ENCODE measurements at regions not wholly inside any gene's neighbourhood (a gene's known extent, or its start where the extent isn't known, plus 50 kb on each side); places are given as distances from the start of the nearest gene placed in this dataset.
A peak's percentile ranks its signal among the peaks of the same experiment; 100 is the strongest.

DNA sequence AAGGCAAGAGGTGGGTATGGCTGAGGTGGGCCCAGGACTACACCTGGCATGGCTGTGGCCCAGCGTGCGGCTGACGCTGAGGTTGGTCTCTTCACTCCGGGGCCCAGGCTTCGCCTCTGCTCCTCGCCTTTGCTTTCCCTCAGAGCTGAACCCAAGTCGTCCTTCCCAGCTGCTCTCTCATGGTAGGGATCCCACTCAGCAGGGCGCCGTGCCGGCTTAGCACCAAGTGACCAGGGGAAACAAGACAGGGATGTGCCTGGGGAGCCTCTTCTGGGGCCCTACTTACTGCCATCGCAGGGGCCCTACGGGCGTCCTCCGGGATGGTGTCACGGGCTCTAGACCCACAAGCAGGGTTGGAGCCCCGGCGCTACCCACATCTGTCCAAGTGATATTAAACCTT is 138.1 kb upstream of the ALKAL2 start:
- DNase-seq (no peak), ATAC-seq (no peak)

DNA sequence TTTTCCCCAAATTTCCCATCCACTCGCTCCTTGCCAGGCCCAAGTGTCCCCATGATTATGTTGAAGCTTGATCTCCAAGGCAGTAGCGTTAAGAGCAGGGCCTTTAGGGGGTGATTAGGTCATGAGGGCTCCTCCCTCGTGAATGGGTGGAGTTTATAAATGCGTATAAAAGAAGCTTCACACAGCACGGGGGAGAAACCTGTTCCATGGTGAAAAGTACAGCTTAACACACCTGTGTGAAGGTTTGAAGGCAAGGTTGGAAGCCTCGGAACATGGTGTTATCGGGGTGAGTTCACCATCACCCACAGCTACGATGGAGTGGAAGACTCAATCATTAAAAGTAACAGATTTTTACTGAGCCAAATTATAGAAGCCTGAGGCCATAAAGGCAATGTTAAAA is 137.4 kb upstream of the ALKAL2 start:
- DNase-seq (no peak), ATAC-seq (no peak)

DNA sequence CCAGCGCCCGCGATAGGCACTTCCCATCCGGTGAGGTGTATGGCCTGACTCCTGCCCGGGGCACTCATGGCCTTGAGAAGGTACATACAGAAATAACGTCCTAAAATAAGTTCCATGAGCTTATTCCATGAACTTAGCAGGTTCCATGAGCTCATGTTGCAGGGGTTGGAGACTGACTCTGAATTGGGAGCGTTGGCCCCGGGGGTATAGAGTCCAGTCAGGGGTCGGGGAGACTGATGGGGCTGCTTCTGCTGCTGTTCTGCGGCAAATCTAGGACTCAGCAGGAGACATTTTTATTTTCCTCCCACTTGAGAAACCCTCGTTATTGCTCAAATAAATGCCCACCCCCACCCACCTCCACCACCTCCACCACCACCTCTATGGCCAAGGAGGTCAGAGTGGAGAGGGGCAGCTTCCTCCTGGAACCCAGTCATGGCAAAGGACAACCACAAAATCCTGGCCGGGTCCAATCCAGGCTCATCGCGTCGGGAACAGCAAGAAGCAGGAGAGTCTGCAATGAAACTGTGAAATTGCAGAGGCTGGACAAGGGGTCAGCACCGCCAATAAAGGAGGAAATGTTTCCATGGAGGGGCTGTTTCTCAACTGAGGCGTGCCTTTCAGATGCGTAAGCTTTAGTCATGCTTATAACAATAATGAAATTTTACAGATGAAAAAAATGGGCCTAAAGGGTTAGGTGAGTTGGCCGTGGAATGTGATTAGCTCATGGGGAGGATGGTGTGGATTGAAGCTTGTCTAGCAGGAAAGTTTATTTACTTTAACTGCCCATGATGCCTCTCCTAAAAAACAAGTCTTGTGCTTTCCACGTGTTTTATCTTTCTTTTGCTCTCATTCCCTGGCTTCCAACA is 136.6 kb upstream of the ALKAL2 start:
- ATAC-seq (no peak), DNase-seq (no peak)

DNA sequence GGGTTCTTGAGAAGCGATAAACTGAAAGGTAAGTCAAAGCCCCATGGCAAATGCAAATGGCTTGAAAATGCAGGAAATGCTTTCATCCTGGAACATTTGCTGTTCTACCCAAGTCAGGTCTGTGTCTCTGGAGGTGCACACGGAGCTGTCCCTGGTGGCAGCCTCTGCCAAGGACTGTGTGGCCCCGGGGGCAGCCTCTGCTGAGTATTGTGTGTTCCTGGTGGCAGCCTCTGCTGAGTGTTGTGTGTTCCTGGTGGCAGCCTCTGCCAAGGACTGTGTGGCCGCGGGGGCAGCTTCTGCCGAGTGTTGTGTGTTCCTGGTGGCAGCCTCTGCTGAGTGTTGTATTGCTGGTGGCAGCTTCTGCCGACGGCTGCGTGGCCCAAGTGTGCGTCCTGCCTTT is 135.6 kb upstream of the ALKAL2 start:
- ATAC-seq (no peak), DNase-seq (no peak)

DNA sequence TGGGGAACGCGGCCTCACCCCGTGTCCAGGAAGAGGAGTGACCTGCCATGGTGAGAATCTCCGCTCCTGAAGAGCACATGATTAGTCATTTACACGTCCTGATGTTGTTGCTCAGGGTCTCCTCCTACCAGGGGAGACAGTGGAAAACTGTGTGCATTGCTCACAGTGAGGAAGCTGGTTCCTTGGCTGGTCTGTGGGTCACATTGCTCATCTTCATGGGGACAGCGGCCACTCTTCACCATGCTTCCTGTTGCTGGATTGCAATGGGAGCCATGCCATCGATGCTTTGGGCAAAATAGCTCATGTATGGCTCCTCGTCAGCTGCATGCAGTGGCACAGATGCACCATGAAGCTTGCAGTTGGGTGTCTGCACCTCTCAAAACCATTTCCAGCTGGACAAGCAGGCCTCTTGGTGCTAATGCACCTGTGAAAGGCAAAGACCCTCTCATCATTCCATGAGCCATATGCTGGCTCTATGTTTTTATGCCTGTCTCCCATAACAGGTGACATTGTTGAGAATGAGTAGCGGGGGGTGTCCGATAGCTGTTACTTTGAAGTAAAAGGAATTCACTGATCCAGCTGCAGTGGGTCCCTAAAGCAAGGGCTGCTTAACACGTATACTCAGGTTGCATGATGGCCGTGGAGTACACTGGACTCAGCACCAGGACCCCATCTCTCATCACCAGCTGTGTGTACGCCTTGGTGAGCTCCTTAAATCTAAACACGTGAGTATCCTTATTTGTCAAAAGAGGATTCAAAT is 135.0 kb upstream of the ALKAL2 start:
- ATAC-seq (no peak), DNase-seq (no peak)

DNA sequence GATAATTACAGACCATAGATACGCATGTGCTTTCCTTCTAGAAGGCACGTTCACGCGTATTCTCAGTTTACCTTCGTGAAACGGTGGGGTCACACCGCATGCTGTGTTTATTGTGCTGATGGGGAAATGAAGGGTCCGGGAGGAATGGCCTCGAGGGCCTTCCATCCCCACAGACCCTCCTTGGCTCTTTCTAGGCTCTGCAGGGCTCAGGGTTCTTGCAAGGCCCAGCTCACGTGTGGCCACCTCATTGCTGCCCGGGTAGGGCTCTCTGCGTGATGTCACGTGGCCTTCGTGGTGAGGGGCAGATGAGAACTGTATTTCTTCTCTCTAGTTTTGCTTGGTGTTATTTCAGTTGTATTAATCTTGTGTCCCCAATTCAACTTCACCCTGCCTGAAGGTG is 133.5 kb upstream of the ALKAL2 start:
- DNase-seq (no peak), ATAC-seq (no peak)

DNA sequence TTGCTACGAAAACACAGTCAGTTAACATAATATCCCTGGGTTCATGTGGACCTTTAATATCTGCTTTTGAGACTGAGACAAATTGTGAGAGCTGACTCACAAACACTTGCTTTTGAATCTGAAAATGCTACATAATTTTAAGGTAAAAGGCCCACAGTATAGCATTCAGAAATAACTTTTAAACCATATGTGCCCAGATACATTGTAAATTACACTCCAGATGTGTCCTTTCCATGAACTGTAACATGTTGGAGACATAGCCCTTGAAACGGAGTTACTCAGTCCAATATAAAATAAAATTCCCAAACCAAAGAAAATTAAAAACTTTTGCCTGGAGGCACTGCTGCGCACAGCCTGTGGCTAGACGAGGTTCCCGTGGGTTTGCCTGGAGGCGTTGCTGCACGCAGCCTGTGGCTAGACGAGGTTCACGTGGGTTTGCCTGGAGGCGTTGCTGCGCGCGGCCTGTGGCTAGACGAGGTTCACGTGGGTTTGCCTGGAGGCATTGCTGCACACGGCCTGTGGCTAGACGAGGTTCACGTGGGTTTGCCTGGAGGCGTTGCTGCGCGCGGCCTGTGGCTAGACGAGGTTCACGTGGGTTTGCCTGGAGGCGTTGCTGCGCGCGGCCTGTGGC is 131.9 kb upstream of the ALKAL2 start:
- DNase-seq (no peak), ATAC-seq (no peak)

DNA sequence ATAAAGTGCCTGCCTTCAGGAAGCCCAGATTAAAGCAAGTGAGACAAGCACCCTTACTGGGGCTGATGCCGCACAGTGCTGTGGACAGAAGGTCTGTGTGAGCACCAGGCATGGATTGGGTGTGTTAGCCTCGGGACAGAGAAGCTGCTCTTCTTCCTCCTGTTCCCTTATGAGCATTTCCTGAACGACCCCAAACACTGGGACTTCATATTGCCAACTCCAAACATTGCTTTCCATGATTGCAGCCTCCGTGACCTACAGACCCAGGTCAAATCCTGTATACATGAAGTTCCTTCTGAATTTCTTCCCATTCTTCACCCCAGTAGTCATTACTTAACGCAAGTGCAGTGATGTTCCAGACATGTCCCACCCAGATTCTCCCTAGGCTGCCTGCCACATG is 129.8 kb upstream of the ALKAL2 start:
- DNase-seq (no peak), ATAC-seq (no peak)

DNA sequence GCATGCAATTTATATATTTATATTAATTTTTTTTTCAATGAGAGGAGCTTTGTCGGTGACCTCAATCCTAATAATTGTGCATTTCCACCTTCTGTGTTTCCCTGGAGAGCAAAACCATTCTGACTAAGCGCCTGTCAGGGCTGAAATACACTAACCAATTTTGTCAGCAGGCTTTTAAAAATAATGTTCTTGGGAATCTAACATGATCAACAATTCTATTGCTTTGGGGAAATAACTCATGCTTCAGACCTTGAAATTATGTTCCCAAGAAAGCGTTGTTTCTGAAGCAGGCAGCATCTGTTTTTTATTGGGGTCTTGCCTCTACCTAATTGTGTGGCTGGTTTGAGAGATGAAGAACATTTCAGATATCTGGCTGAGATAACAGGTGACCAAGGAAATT is 129.1 kb upstream of the ALKAL2 start:
- ATAC-seq (no peak), DNase-seq (no peak)

DNA sequence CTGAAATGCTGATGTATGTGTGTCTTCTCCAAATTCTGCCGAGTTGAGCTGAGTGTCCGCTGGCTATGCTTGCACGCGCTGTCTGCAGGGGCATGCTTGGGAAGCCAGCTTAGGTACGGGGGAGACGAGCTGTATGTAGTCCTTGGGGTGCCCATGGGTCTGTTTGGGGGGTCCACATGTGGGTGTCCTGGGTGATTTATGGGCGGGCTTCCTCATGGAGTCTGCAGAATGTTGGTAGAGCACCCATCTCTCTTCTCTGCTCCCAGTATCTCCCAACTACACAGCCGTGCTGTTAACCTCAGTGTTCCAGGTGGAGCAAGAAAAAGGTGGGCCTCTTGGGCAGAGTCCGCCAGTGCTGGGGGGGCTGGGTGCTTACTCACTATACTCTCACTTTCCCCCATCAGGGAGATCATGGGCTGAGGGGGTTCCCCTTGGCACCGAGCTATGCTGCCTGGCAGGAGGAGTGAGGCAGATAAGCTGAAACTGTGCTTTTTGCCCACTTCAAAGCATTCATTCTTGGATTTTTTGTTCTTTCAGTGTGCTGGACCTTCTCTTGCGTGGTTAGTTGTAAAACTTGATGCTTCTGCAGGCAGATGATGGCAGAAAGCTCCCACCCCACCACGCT is 128.2 kb upstream of the ALKAL2 start:
- ATAC-seq (peak; percentile 36), DNase-seq (no peak)

DNA sequence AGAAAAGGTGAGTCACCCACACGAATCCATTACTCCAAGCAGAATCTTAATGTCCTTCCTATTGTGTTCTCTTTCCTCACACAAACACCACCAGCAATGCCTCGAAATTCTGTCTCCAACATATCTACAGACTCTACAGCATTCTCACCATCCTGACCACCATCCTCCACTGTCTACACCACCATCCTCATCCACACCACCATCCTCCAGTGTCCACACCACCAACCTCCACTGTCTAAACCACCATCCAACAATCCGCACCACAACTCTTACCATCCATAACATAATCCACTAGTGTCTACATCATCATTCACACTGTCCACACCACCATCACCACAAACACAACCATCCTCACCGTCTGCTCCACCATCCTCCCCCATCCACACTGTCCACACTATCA is 121.6 kb upstream of the ALKAL2 start:
- DNase-seq, result no peak
- ATAC-seq, result no peak

DNA sequence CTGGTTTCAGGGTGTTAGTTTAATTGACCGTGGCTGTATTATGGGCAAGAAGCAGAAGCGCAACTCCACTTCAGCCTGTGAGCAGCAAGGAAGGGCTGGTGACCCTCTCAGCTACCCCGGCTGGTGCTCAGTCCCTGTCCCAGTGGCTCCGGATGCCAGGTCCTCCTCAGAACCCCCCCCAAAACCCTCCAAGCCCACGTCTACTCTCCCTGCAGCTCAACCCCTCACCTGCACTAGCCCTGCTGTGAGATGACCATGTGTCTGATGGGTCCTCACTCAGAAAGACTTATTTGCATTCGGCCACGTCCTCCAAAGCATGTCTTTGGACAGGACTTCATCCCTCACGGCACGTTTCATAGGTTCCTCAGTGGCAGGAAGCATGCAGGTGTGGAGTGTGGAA is 119.7 kb upstream of the ALKAL2 start:
- ATAC-seq (no peak), DNase-seq (no peak)

DNA sequence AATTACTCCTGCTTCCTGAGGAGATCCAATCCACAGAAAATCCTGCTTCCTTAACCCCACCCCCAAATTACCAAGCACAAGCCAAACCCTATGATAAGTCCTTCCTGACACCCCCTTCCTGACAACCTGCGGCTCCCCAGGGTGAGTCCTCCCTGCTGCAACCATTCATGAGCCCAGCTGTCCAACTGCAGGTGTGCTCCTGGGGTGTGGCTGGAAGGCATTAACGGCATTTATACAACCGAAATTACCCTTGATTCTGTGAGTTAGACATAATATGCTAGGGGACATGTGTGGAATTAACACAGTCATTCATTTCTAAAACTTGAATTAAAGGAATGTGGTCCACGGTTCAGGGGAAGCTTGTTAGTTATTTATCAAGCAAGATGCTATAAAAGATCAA is 119.0 kb upstream of the ALKAL2 start:
- ATAC-seq (no peak), DNase-seq (no peak)

DNA sequence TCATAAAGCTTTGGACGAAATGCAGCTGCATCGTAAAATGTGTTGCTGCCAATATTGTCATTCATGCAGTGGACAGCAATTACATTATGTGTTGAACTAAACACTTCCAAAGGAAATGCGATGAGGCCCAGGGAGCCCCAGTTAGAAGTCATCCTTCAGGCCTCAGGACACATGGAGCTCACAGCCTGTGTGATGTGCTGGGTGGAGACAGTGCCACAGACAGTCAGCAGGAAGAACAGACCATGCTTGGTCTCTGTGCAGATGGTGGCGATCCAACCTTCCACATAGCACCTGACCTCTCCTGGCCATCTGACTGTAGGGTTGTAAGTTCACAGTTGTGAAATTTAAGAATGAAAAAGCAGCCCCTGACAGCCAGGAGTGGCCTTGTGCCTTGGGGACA is 118.3 kb upstream of the ALKAL2 start:
- ATAC-seq, result no peak
- no peak for DNase-seq

DNA sequence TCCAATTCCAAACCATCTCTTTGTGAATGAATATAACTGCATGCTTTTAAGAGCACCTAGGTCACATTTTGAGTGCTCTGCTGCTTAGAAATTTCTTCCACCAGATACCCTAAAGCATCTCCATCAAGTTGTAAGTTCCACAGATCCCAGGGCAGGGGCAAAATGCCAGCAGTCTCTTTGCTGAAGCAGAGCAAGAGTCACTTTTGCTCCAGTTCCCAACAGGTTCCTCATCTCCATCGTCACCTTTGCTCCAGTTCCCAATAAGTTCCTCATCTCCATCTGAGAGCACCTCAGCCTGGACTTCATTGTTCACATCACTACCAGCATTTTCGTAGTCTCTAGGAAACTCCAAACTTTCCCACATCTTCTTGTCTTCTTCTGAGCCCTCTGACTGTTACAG is 116.7 kb upstream of the ALKAL2 start:
- ATAC-seq, result no peak
- DNase-seq, result no peak

DNA sequence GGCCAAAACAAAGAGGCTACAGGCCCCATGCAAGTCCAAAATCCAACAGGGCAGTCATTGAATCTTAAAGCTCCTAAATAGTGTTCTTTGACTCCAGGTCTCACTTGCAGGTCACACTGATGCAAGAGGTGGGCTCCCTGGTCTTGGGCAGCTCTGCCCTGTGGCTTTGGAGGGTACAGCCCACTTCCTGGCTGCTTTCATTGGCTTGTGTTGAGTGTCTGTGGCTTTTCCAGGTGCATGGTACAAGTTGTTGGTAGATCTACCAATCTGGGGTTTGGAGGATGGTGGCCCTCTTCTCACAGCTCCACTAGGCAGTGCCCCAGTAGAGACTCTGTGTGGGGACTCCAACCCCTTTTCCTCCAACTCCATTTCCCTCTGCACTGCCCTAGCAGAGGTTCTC is 115.8 kb upstream of the ALKAL2 start:
- no peak for ATAC-seq
- no peak for DNase-seq

DNA sequence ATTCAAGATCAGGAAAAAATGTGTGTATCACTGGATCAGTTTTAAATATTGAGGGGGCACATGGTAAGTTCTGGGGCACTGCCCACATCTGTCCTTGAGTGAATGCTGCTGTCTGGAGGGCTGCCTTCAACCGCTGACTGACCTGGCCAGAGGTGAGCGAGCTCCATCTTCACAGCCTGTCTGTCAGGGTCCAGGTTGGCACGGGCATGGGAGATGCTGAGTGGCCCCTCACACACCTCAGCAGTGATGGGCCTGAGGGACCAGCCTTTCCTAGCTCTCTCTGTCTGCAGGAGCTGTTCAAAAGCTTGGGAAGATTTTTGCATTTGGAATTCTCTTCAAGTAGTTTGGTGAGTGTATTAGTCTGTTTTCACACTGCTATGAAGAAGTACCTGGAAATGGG is 114.8 kb upstream of the ALKAL2 start:
- ATAC-seq (no peak), DNase-seq (no peak)

DNA sequence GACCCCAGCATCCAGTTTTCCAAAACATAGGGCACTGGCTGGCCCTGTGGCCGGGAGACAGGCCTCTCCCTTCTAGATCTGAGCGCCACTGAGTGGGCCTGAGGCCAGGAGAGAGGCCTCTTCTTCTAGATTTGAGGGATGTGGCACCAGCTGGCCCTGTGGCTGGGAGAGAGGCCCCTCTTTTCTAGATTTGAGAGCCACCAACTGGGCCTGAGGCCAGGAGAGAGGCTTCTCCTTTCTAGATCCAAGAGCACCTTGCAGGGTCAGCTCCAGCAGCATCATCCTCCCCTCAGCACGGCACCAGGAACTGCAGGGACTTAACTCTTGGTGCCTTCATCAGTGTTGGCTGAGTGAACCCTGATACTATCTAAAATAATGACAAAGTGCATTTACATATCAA is 114.3 kb upstream of the ALKAL2 start:
- ATAC-seq (no peak), DNase-seq (no peak)

DNA sequence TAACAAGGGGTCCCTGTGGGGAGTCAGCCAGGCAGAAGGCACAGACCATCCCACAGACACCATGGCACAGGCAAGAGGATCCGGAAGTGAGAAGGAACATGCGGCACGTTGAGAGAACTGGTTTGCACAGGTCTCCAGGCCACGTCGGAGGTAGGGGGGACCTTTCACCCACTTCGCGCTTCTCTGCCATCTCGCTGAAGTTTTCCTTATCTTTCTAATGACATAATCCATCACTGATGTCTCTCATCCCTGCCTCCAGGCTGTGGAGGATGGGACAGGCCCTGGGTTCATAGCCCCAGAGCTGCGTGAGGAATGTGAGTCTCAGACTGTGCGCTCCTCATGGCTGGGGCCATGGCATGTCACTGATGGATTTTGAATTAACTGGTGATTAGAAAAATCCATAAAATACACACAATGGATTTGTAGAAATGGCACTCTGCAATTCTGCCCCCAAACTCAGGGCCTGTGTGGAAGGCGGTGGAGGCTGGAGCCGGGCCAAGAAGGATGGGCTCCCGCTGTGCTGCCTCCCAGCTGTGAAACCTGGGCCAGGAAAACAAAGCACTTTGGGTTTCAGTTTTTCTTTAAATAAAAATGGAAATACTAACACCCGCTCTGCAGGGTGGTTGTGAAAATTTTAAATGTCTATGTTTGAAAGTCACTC is 113.3 kb upstream of the ALKAL2 start:
- no peak for ATAC-seq
- DNase-seq, result no peak

DNA sequence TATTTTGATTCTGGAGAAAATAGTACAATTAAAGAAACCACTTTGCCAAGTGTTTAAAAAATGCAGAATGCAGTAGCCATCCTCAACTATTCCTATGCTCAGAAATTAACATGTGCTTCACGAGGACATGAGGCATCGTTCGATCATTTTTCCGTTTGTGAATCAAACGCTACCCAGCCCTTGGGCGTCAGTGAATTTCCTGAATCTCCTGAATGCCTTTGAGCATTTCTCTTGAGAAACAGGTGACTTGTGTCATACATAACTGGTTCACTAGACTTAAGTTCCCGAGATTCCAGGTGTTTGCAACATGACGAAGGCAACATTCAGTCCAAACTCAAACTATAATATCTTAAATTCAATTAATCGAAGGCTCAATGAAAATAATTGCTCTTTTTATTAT is 110.0 kb upstream of the ALKAL2 start:
- ATAC-seq (no peak), DNase-seq (no peak)

DNA sequence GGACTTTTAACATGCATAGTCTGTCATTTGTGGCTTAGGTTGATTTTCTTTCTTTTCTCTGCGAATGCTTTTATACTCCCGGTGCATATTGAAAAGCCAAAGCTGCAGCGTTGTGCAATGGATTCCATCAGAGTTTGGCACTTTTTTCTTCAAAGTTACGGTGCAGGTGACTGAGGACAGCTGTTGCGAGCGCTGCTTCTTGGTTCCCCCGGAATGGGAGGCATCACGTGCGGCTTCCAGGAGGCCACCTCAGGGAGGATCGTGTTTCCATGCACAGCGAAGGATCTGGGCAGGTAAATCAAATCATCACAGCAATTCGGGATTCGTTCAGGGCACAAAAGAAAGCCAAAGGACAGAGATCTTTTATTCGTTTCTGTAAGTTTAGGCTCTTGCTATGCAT is 109.6 kb upstream of the ALKAL2 start:
- ATAC-seq, result no peak

DNA sequence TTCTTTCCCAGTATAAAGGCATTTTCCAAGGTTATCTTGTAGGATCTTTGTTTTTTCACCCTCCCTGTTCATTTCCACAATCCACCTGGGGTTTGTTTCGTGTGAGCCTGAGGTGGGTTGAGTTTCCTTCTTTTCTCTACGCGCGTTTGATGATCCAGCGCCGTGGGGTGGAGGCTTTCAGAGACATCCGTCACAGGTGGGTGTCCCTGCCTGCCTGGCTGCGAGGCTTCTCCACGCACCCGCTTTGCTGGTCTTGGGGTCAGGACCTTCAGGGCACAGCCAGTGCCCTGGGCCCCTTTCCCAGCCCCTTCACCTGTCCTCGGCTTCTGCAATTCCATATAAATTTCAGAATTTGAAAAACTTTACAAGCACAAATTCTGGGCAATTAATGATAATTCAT is 109.0 kb upstream of the ALKAL2 start:
- ATAC-seq (no peak), DNase-seq (no peak)

More for the DNA sequence above, 109.6 kb upstream of the ALKAL2 start:
- no peak for DNase-seq

Data from stimulated activated naive CD8-positive, alpha-beta T cell treated with anti-CD3 and anti-CD28 coated beads, Interleukin-15, Interleukin-2, amounts not matched to agents 100 U/mL and 50 U/mL, for 24 hours (primary cell).